Transverse colon (tissue), 4 donors: ENCODE measurements at regions not wholly inside any gene's neighbourhood (a gene's known extent, or its start where the extent isn't known, plus 50 kb on each side); places are given as distances from the start of the nearest gene placed in this dataset.

Source experiments
- DNase-seq: peaks from one replicate; pipeline ENCODE4 v3.0.0-alpha.2; 2019
- H3K27ac ChIP-seq, 4 donors: fragments of 200-600 bp; sonication (generic); 2 replicates each; pipeline ENCODE4 v1.5.1; 2016 to 2018; ENCODE audit warnings: inconsistent platforms in 4 of 4
- H3K27me3 ChIP-seq: fragments of 200-600 bp; sonication (generic); 2 replicates; pipeline ENCODE4 v1.5.1; 2017; ENCODE audit warnings: inconsistent platforms
- H3K36me3 ChIP-seq, 4 donors: fragments of 200-600 bp; sonication (generic); 2 replicates each; pipeline ENCODE4 v1.5.1; 2017 to 2019; ENCODE audit warnings: inconsistent platforms in 4 of 4
- H3K4me1 ChIP-seq, 4 donors: fragments of 200-600 bp; sonication (generic); 2 replicates each; pipeline ENCODE4 v1.5.1; 2017 to 2020; ENCODE audit warnings: inconsistent platforms in 4 of 4
- H3K4me3 ChIP-seq, 4 donors: fragments of 200-600 bp; sonication (generic); 1 replicate in 1 of 4; 2 replicates in 3 of 4; pipeline versions ENCODE4 v1.5.1 to v1.6.1; 2017 to 2019; ENCODE audit warnings: inconsistent platforms in 4 of 4
- H3K9me3 ChIP-seq, 2 donors: fragments of 200-600 bp; sonication (generic); 2 replicates each; pipeline ENCODE4 v1.5.1; 2017 to 2019; ENCODE audit warnings: inconsistent platforms in 2 of 2
- EP300 ChIP-seq: sonication (generic); formaldehyde crosslinking; IDR thresholded peaks from one replicate; pipeline ENCODE4 v1.6.1; 2017; ENCODE audit warnings: antibody characterized with exemption, low read depth
- POLR2A ChIP-seq: fragments of 450-650 bp; IDR thresholded peaks from one replicate; pipeline ENCODE4 v1.6.1; 2016; ENCODE audit warnings: antibody characterized with exemption, mild to moderate bottlenecking, moderate library complexity
- POLR2AphosphoS5 ChIP-seq, 3 donors: sonication (generic); formaldehyde crosslinking; IDR thresholded peaks; one replicate each; pipeline ENCODE4 v1.6.1; 2016; ENCODE audit warnings: antibody characterized with exemption in 3 of 3
- WGBS, 2 donors: methylation state at CpG; one replicate each; pipeline ENCODE4 v1.1.5; 2018; ENCODE audit warnings: low coverage in 1 of 2; 5-methylcytosine and 5-hydroxymethylcytosine counted together
- in situ Hi-C, 4 donors: fragments of 200-750 bp; cut with MboI; loops; one replicate each; pipeline versions ENCODE4 v1.15.0 to v1.15.1; 2017; ENCODE audit warnings: low sequenced_read_pairs in 3 of 4, low pct_ligation_motif_present in 1 of 4, low pct_unique_long_range_greater_than_20kb in 1 of 4
- intact Hi-C: fragments of 100-400 bp; cut with DNase I; formaldehyde crosslinking; loops from one replicate; pipeline ENCODE4 v1.15.1; 2023; ENCODE audit warnings: low total_unique reads
- TF ChIP-seq, protein P1 (sequence below), 5 experiments: fragments of 200-600 bp in 3 of 5; fragments of 450-650 bp in 2 of 5; sonication (generic) in 3 of 5; IDR thresholded peaks; 1 replicate in 2 of 5; 2 replicates in 3 of 5; pipeline ENCODE4 v1.5.1; 2016 to 2017; ENCODE audit warnings: antibody characterized with exemption in 5 of 5, inconsistent platforms in 3 of 5, mild to moderate bottlenecking in 2 of 5, moderate library complexity in 1 of 5

GRCh38 chr10:71005337-71006305, 117.3 kb upstream of the PCBD1 start:
- in situ Hi-C loops: no loop called here
- TF ChIP-seq, protein P1, sequence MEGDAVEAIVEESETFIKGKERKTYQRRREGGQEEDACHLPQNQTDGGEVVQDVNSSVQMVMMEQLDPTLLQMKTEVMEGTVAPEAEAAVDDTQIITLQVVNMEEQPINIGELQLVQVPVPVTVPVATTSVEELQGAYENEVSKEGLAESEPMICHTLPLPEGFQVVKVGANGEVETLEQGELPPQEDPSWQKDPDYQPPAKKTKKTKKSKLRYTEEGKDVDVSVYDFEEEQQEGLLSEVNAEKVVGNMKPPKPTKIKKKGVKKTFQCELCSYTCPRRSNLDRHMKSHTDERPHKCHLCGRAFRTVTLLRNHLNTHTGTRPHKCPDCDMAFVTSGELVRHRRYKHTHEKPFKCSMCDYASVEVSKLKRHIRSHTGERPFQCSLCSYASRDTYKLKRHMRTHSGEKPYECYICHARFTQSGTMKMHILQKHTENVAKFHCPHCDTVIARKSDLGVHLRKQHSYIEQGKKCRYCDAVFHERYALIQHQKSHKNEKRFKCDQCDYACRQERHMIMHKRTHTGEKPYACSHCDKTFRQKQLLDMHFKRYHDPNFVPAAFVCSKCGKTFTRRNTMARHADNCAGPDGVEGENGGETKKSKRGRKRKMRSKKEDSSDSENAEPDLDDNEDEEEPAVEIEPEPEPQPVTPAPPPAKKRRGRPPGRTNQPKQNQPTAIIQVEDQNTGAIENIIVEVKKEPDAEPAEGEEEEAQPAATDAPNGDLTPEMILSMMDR (IDR thresholded peaks at IDR 0.05): no peak
- no peak for TF ChIP-seq POLR2A
- TF ChIP-seq EP300: no peak
- no peak for TF ChIP-seq POLR2AphosphoS5 (IDR thresholded peaks at IDR 0.05)

DNA sequence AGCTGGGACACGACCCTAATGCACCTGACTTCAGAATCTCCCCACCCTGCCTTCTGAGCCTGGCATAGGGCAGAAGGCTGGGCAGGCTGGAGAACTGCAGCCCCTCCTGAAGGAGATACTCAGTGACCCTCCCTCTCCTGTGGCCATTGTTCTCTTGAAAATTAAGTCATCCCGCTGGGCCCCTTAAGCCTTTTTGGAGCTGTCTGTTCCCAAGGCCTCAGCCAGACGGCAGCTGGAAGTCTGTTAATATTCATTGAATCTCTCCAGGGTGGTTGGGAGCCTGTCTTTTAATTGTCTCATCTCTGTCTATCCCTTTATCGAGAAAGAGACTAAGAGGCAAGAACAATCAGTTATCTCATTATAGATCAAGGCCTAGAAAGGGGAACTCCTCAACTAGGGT, 118.1 kb upstream of the PCBD1 start:
- H3K9me3 ChIP-seq: no peaks in the 10 kb centered on the region
- in situ Hi-C loops: no loop called here
- H3K27ac ChIP-seq: no peak overlapping the region
- H3K4me1 ChIP-seq: no peaks in the 10 kb centered on the region
- no peaks in the 10 kb centered on the region for H3K27me3 ChIP-seq
- no peak for TF ChIP-seq POLR2AphosphoS5 (IDR thresholded peaks at IDR 0.05)
- DNase-seq: no peak
- intact Hi-C loops: loop anchor here (10.0 kb wide), 1 partner anchor 128 kb away; no protein-coding TSS in a partner anchor
- no peaks in the 10 kb centered on the region for H3K36me3 ChIP-seq
- H3K4me3 ChIP-seq: no peak overlapping the region
- WGBS, 2 donors: 60 to 72% methylated on average over 1 to 4 of the region's 4 CpGs

More at GRCh38 chr10:71005337-71006305, 117.3 kb upstream of the PCBD1 start:
- no peaks in the 10 kb centered on the region for H3K36me3 ChIP-seq
- H3K9me3 ChIP-seq: no peaks in the 10 kb centered on the region
- no peaks in the 10 kb centered on the region for H3K27me3 ChIP-seq
- H3K4me3 ChIP-seq: no peak overlapping the region
- 77% methylated on average over 22 of the region's 23 CpGs; no CpG with 5 or more reads in 1 of the 2 donors for WGBS, 2 donors
- intact Hi-C loops: loop anchor here (10.0 kb wide), 1 partner anchor 129 kb away; no protein-coding TSS in a partner anchor
- H3K27ac ChIP-seq: no peak overlapping the region
- no peak for DNase-seq
- no peaks in the 10 kb centered on the region for H3K4me1 ChIP-seq

DNA sequence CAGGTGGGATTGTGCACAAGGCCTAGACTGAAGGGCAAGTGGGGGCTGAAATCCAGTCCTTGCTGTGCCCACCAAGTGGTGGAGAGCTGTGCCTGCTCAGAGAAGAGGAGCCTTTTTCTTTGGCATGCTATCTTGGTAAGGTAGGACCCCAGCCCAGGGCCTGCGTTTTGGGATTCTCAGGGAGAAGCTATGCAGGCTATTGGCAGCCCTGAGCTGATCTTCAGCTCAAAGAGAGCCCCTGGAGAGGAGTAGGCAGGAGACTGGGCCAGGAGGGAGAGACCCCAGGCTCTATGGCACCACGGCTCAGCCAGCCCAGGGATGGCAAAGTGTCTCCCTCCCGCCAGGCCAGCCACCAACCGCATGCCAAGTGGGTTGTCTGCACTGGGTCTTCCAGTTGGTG, 119.2 kb upstream of the PCBD1 start:
- WGBS, 2 donors: 92% methylated on average over 4 of the region's 4 CpGs; no CpG with 5 or more reads in 1 of the 2 donors
- no peaks in the 10 kb centered on the region for H3K9me3 ChIP-seq
- H3K27ac ChIP-seq: no peak overlapping the region
- H3K4me1 ChIP-seq: no peaks in the 10 kb centered on the region
- no peaks in the 10 kb centered on the region for H3K27me3 ChIP-seq
- no peaks in the 10 kb centered on the region for H3K36me3 ChIP-seq
- no peak overlapping the region for H3K4me3 ChIP-seq
- no peak for DNase-seq
- intact Hi-C loops (loop anchor here (10.0 kb wide), 1 partner anchor 127 kb away; no protein-coding TSS in a partner anchor), in situ Hi-C loops (no loop called here)
- no peak for TF ChIP-seq POLR2AphosphoS5 (IDR thresholded peaks at IDR 0.05)
- TF ChIP-seq EP300: no peak
- no peak for TF ChIP-seq POLR2A
- TF ChIP-seq, protein P1 (IDR thresholded peaks at IDR 0.05): no peak

- H3K9me3 ChIP-seq: no peaks in the 10 kb centered on the region
- intact Hi-C loops (loop anchor here (10.0 kb wide), 1 partner anchor 127 kb away; no protein-coding TSS in a partner anchor), in situ Hi-C loops (no loop called here)
- H3K36me3 ChIP-seq: no peaks in the 10 kb centered on the region
- H3K4me1 ChIP-seq: no peaks in the 10 kb centered on the region
- H3K27me3 ChIP-seq: no peaks in the 10 kb centered on the region
- 87 to 100% methylated on average over 2 to 11 of the region's 11 CpGs for WGBS, 2 donors
- TF ChIP-seq POLR2AphosphoS5 (IDR thresholded peaks at IDR 0.05) (no peak), EP300 (no peak), POLR2A (no peak)
- TF ChIP-seq, protein P1 (IDR thresholded peaks at IDR 0.05): no peak
- no peak overlapping the region for H3K27ac ChIP-seq
- no peak for DNase-seq
- H3K4me3 ChIP-seq: no peak overlapping the region
Observed at GRCh38 chr10:71008150-71008549, 119.8 kb upstream of the PCBD1 start.
